ENCODE measurements at regions not wholly inside any gene's neighbourhood (a gene's known extent, or its start where the extent isn't known, plus 50 kb on each side); places are given as distances from the start of the nearest gene placed in this dataset.

DNA sequence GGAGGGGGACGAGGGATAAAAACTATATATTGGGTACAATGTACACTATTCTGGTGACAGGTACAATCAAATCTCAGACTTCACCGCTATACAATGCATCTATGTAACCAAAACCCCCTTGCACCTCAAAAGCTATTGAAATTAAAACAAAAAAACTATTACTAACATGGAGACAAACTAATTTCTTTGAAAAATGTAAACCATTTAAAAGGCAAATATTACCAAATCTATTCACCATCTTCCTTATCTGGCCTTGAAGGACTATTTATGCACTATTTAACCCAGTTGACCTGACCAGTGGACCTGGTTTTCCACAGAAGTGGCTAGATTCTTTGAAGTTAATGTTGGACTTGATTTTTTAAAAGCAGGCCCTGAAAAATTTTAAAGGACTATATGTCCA, 212.3 kb upstream of the RPS6KA3 start:
- TF ChIP-seq POLR2AphosphoS5 (IDR thresholded peaks at IDR 0.05; ENCODE audit: borderline replicate concordance, low read depth, low read length) (no peak), EZH2 (IDR thresholded peaks at IDR 0.05) (no peak)

All from SK-N-MC (cell line).